Body of pancreas (tissue), 4 donors: ENCODE measurements at regions not wholly inside any gene's neighbourhood (a gene's known extent, or its start where the extent isn't known, plus 50 kb on each side); places are given as distances from the start of the nearest gene placed in this dataset.

Experiments used
- ATAC-seq: fragments of 150-250 bp; one replicate; pipeline ENCODE4 v1.9.1; 2016
- DNase-seq, 4 donors: peaks; one replicate each; pipeline ENCODE4 v3.0.0-alpha.2; 2019
- H3K27ac ChIP-seq, 4 donors: fragments of 200-600 bp; sonication (generic); 1 replicate in 3 of 4; 2 replicates in 1 of 4; pipeline versions ENCODE4 v1.5.1 to v1.6.1; 2016 to 2019; ENCODE audit warnings: mild to moderate bottlenecking in 1 of 4, mixed read lengths in 1 of 4, moderate library complexity in 1 of 4
- H3K27me3 ChIP-seq, 2 donors: fragments of 200-600 bp; sonication (generic); one replicate each; pipeline ENCODE4 v1.6.0; 2016; ENCODE audit warnings: mild to moderate bottlenecking in 1 of 2
- H3K36me3 ChIP-seq, 2 donors: fragments of 200-600 bp; sonication (generic); replicated peaks in 1 of 2; 2 replicates each; pipeline ENCODE4 v1.5.1; 2016; ENCODE audit warnings: low read depth in 2 of 2; ENCODE audit not compliant: insufficient read depth in 1 of 2
- H3K4me1 ChIP-seq: fragments of 200-600 bp; sonication (generic); one replicate; pipeline ENCODE4 v1.6.0; 2016
- H3K4me3 ChIP-seq, 2 donors: fragments of 200-600 bp; sonication (generic); 1 replicate in 1 of 2; 2 replicates in 1 of 2; pipeline ENCODE4 v1.5.1; 2016 to 2019
- H3K9me3 ChIP-seq, 3 donors: fragments of 200-600 bp; sonication (generic); 1 replicate in 2 of 3; 2 replicates in 1 of 3; pipeline ENCODE4 v1.5.1; 2016
- POLR2A ChIP-seq, 3 donors: fragments of 450-650 bp; IDR thresholded peaks; one replicate each; pipeline ENCODE4 v1.6.1; 2016; ENCODE audit warnings: antibody characterized with exemption in 3 of 3, mild to moderate bottlenecking in 2 of 3
- WGBS, 2 donors: methylation state at CpG; one replicate each; pipeline ENCODE4 v1.1.5; 2017; 5-methylcytosine and 5-hydroxymethylcytosine counted together
- intact Hi-C: fragments of 100-400 bp; cut with DNase I; formaldehyde crosslinking; loops from one replicate; pipeline ENCODE4 v1.15.1; 2023
- TF ChIP-seq, protein P1 (sequence below), 7 experiments: fragments of 450-650 bp in 4 of 7; fragments of 200-600 bp in 3 of 7; sonication (generic) in 3 of 7; IDR thresholded peaks; one replicate each; pipeline ENCODE4 v1.5.1; 2016 to 2019; ENCODE audit warnings: antibody characterized with exemption in 7 of 7

DNA sequence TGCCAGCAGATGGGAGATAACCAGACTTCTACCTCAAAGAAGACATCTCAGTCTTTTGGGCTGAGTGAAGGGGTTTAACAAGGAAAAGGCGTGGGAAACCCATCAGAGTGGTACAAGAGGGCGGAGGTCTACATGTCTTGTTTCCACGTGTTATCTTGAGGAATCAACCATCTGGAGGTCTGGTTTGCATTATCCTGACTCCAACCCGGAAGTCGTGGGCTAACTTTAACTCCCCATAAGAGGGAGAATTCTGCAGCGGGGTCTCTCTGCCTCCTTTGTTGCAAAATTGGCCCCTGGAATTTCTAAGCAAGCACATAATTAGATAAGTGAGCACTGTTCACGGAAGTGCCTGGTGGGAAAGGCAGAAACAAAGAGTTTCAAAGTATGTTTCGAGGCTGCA is 398.7 kb upstream of the C16orf82 start:
- Histone ChIP-seq H3K4me3 (no peak overlapping the region), H3K27ac (no peak overlapping the region), H3K9me3 (no peaks in the 10 kb centered on the region), H3K4me1 (no peaks in the 10 kb centered on the region), H3K36me3 (no peaks in the 10 kb centered on the region), H3K27me3 (no peaks in the 10 kb centered on the region)
- intact Hi-C loops, result no loop called here
- DNase-seq (no peak), ATAC-seq (no peak)
- TF ChIP-seq POLR2A (IDR thresholded peaks at IDR 0.05), result no peak
- TF ChIP-seq, protein P1, sequence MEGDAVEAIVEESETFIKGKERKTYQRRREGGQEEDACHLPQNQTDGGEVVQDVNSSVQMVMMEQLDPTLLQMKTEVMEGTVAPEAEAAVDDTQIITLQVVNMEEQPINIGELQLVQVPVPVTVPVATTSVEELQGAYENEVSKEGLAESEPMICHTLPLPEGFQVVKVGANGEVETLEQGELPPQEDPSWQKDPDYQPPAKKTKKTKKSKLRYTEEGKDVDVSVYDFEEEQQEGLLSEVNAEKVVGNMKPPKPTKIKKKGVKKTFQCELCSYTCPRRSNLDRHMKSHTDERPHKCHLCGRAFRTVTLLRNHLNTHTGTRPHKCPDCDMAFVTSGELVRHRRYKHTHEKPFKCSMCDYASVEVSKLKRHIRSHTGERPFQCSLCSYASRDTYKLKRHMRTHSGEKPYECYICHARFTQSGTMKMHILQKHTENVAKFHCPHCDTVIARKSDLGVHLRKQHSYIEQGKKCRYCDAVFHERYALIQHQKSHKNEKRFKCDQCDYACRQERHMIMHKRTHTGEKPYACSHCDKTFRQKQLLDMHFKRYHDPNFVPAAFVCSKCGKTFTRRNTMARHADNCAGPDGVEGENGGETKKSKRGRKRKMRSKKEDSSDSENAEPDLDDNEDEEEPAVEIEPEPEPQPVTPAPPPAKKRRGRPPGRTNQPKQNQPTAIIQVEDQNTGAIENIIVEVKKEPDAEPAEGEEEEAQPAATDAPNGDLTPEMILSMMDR (IDR thresholded peaks at IDR 0.05), result no peak
- 38 to 47% methylated on average over 8 of the region's 8 CpGs for WGBS, 2 donors

DNA sequence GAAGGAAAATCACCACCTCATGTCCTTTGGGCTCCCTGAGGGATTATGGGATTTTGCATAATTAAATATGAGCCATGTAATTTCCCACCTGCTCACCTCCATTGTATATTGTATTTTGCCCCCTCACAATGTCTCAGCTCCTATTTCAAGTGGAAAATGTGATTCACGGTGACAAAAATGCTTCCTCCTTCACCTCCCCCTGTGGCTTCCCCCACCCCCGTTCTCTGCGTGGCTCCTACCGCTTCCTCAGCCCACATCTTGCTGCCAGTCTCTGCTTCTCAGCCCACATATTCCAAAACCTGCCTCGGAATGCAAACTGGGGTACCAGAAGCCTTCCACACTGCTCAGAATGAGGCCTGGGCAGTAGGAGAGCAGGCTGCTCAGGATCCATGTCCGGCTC is 394.5 kb upstream of the C16orf82 start:
- H3K27me3 ChIP-seq, result no peaks in the 10 kb centered on the region
- intact Hi-C loops, result no loop called here
- TF ChIP-seq POLR2A (IDR thresholded peaks at IDR 0.05), result no peak
- TF ChIP-seq, protein P1 (IDR thresholded peaks at IDR 0.05), result no peak

DNA sequence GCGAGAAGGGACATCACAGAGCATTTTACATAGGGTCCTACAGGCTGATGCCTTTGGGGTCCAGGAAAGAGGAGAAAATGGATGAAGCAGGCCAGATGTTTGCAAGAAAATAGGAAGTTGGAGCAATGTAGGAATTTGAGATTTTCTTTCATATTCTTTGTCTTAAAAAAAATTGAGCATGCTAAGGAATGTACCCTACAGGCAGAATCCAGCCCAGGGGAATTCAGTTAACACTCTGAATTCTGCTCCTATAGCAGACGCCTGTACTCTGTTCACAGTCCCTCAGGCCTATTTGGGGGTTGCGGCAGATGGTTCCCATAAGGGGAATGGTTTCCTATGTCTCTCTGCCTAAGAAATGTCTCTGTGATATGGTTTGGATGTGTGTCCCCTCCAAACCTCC is 393.7 kb upstream of the C16orf82 start:
- Histone ChIP-seq H3K9me3 (no peaks in the 10 kb centered on the region), H3K4me3 (no peak overlapping the region), H3K27me3 (no peaks in the 10 kb centered on the region), H3K27ac (no peak overlapping the region), H3K36me3 (no peaks in the 10 kb centered on the region), H3K4me1 (no peaks in the 10 kb centered on the region)
- intact Hi-C loops, result no loop called here
- 73 to 80% methylated on average over 2 to 3 of the region's 3 CpGs for WGBS, 2 donors
- ATAC-seq (no peak), DNase-seq (no peak)
- TF ChIP-seq, protein P1 (IDR thresholded peaks at IDR 0.05), result no peak

More for the DNA sequence above, 394.5 kb upstream of the C16orf82 start:
- Histone ChIP-seq H3K4me1 (no peaks in the 10 kb centered on the region), H3K4me3 (no peak overlapping the region), H3K36me3 (no peaks in the 10 kb centered on the region), H3K9me3 (no peaks in the 10 kb centered on the region), H3K27ac (no peak overlapping the region)
- ATAC-seq, result no peak
- DNase-seq, result no peak
- WGBS, 2 donors, result 40 to 53% methylated on average over 6 of the region's 6 CpGs

DNA sequence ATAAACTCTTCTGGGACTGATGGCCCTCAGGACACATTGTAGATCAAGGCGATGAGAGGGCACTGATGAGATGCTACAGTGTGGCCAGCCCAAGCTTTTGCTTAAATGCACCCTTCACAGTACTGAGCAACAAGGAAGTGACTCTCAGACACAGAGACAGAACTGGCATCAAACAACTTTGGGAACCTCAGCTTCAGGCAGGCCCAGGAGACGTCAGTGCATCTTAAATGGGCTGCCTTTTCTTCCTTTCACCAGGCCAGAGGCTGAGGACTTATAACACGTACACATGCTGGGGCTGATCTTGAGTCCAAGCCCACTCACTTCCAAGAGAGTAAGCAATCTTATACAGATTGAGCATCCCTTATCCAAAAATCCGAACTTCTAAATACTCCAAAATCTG is 386.1 kb upstream of the C16orf82 start:
- H3K27me3 ChIP-seq, result no peaks in the 10 kb centered on the region
- no peaks in the 10 kb centered on the region for H3K36me3 ChIP-seq
- H3K27ac ChIP-seq, result no peak overlapping the region
- WGBS, 2 donors, result 38 to 43% methylated on average over 4 of the region's 4 CpGs
- intact Hi-C loops, result no loop called here
- ATAC-seq (no peak), DNase-seq (no peak)
- no peak overlapping the region for H3K4me3 ChIP-seq
- H3K9me3 ChIP-seq, result no peaks in the 10 kb centered on the region
- no peak for TF ChIP-seq POLR2A (IDR thresholded peaks at IDR 0.05)
- TF ChIP-seq, protein P1 (IDR thresholded peaks at IDR 0.05), result no peak
- H3K4me1 ChIP-seq, result no peaks in the 10 kb centered on the region

DNA sequence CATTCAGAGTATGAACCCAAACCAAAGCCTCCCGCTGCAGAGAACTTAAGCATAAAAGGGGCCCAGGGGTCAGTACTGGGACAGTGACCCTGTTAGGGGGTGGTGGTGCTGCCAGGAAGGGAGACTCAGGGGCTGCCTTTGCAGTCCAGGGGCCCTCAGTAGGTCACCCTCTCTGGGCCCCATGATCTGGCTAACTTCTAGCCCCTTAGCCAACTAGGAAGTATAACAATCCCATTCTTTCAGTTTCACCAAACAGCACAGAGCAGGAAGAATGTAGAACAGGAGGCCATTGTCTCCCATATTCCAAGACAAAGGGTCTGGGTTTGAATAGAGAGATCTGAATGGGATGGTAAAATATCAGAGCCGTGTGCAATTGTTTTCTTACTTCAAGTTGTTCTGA is 378.6 kb upstream of the C16orf82 start:
- no peak for TF ChIP-seq POLR2A (IDR thresholded peaks at IDR 0.05)
- TF ChIP-seq, protein P1 (IDR thresholded peaks at IDR 0.05), result no peak

More for the DNA sequence above, 378.6 kb upstream of the C16orf82 start:
- Histone ChIP-seq H3K36me3 (no peaks in the 10 kb centered on the region), H3K9me3 (no peaks in the 10 kb centered on the region), H3K4me3 (no peak overlapping the region), H3K4me1 (no peaks in the 10 kb centered on the region), H3K27ac (no peak overlapping the region), H3K27me3 (no peaks in the 10 kb centered on the region)
- DNase-seq, result no peak
- ATAC-seq, result no peak
- intact Hi-C loops, result no loop called here
- 46 to 50% methylated on average over 2 of the region's 2 CpGs for WGBS, 2 donors
